Activated naive CD4-positive, alpha-beta T cell (primary cell): ENCODE measurements at regions not wholly inside any gene's neighbourhood (a gene's known extent, or its start where the extent isn't known, plus 50 kb on each side); places are given as distances from the start of the nearest gene placed in this dataset.

ENCODE experiments used
- DNase-seq, 4 experiments: peaks; one replicate each; lab custom pipeline; 2025; lab: John Stamatoyannopoulos, UW

DNA sequence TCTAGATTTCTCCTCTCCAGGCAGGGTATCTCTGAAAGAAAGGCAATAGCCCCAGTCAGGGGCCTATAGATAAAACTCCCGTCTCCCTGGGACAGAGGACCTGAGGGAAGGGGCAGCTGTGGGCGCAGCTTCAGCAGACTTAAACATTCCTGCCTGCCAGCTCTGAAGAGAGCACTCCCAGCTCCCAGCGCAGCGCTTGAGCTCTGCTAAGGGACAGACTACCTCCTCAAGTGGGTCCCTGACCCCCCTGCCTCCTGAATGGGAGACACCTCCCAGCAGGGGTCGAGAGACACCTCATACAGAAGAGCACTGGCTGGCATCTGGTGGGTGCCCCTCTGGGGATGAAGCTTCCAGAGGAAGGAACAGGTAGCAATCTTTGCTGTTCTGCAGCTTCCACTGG, 556.9 kb downstream of the EPM2A start:
- no peak for DNase-seq

DNA sequence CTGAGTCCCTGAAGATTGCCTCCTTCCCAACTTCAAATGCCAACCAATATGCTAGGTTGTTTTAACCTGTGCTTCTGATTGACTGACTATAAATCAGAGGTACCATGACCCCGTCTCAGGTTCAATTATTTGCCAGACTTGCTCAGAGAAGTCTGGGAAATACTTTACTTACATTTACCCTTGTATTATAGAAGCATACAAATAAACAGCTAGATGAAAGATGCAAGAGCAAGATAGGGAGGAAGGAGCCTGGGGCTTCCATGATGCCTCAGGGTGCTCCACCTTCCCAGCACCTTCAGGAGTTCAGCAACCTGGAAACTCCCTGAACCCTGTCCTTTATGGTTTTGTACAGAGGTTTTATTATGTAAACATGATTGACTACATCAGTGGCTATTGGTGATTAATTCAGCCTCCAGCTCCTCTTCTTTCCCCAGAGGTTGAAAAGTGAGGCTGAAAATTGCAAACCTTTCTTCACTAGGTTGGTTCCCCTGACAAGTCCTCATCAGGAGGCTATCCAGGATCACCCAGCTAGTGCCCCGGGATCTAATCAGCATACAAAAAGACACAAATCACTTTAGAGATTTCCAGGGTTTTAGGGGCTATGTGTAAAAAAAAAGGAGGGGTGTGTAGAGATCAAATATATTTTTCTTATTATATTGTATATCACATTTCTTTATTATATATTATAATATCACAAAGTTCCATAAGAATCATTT, 547.7 kb downstream of the EPM2A start:
- no peak for DNase-seq

- no peak for DNase-seq
Measured at GRCh38 chr6:145189836-145190235, 545.5 kb downstream of the EPM2A start.

GRCh38 chr6:145194389-145194788, 540.9 kb downstream of the EPM2A start:
- DNase-seq = no peak

DNA sequence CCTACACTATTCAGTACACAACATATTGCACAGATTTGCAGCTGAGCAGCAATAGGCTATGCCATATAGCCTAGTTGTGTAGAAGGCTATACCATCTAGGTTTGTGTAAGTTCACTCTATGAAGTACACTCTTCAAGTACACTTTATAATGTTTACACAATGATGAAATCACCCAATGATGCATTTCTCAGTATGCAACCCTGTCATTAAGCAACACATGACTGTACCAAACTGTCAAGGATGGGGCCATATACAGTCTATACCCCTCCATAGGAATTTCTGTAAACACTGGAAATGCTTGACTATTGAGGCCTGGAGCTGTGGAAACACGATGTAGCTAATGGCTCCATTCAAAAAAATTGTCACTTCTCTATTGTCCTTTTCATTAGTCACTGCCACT, 535.4 kb downstream of the EPM2A start:
- DNase-seq = no peak

DNA sequence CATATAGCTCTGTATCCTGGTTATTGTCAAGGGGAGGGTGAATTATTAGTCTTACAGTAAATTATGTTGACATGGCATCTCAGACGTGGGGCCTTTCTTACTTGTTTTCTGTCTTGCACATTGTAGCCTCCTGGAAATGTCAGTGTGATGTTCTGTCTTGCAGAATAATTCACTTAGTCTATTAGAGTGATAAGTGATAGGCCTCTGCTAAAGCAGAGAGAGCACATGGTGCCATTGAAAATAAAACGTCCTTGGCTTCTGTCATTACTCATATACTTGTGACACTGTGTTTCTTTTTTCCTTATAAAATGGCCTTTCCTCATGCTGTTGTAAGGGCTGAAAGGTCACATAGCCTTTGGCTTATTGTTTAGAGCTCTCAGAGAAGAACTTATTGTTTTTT, 531.0 kb downstream of the EPM2A start:
- DNase-seq = no peak

GRCh38 chr6:145206247-145206907, 528.9 kb downstream of the EPM2A start:
- no peak for DNase-seq

DNA sequence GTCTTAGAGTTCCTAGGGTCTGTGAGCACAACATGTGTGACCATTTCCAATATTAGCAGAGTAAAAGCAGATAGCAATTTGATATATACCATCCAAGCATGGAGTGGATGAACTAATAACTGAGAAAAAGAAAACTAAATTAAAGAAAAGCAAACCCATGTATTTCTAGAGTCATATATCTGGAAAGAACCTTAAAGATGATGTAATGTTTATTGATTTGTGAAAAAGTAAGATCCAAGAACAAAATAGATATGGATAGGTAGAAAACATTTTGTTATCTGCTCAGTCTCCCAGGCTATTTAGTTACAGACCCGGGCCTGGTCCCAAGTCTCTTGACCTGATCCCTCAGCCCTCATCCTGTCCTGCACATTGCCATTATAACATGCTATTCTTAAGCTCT, 526.8 kb downstream of the EPM2A start:
- DNase-seq = no peak

GRCh38 chr6:145209272-145209671, 526.0 kb downstream of the EPM2A start:
- no peak for DNase-seq

DNA sequence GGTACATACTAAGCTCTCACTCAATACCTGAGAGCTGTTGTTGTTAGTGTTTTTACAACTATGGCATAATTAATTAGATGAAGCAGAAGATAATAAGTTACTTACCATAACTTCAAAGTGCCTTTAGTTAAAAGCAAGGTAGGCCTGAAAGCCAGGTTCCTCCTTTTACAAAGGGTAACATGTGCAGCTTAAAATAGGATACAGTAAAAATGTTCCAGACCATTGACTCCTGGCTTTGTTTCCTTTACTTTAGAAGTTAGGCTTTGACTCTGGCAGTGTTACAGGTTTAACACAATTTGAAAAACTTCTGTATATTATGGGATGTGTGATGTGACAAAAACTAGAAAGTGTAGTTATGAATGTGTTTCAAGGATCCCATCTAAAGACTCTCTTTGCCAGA, 522.5 kb downstream of the EPM2A start:
- no peak for DNase-seq

DNA sequence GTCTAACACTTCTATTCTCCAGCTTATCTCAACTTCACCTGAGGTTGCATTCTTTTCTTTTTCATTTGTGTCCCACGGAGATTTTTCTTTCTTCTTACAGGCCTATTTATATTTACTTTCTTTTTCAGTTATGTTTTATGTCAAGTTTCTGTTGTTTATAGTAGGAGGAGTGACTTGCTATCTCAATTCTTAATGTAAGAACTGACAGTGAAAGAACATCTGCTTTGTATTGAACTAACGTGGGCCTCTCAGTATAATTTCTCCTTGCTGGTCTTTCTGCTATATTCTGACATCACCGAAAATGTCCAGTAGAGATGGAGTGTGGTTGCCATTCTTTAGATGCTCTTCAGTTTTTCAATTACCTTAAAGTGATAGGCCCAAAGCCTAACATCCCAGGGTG, 521.7 kb downstream of the EPM2A start:
- no peak for DNase-seq

- no peak for DNase-seq
Measured at GRCh38 chr6:145214570-145214969, 520.8 kb downstream of the EPM2A start.

- DNase-seq = no peak
Measured at GRCh38 chr6:145224450-145224849, 510.9 kb downstream of the EPM2A start.

DNA sequence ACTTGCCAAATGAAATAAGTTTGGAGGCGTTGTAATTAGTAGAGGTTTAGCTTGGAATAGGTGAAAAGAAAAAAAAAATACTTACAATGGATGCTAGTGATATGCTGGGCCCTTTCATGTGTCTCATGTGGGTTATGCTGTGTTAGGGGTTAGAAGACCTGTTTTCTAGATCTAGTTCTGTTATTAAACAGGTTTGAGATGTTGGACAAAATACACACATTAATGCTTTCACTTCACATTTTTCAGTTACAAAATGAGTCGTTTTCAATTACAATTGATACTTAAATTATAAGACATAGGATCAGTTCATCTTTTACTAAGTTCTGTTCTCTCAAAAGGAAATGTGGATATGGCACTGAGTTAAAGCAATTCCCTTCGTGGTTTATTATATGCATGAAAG, 509.8 kb downstream of the EPM2A start:
- DNase-seq = no peak

DNA sequence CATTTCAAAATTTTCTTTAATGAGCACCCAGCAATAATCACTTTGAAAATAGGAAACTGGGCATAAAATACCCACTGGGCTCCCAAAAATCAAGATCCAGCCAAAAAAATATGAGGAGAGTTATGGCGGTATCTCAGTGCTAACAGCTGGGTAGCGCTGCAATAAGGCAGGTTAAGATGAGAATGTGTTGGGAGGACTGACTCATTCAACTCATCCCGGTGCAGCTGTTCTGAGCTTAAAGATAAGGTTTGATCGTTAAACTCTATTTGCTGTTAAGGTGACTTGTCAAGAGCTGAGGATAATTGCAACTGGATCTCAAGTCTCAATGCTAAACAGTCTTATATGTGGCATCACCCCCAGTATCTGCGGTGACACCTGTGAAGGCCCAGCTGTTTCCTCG, 507.7 kb downstream of the EPM2A start:
- no peak for DNase-seq

DNA sequence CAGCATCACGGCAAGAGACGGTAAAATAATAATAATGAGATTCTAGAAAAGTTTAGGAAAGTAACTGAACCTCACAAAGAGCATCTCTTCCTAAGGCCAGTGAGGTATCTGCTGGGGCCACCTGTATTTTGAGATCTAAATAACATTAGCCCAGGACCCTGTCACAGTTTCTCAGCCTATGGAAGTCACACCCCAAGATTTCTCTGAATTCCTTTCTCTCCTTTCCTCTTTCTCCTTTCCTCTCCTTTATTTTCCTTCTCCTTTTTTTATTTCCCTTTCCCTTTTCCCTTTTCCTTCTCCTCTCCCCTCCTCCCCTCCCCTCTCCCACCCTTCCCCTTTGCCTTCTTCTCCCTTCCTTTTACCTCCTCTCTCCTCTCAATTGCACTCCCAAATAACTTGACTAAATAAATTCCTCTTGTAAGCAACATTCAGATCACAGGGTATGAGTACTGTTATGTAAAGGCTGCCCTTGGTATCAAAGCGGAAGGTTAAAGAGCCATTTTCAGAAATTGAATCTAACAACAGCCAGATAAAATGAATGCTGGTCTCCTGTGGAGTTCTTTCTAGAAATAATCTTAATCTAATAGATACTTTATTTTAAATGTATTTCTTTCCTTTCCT, 506.2 kb downstream of the EPM2A start:
- DNase-seq = no peak

DNA sequence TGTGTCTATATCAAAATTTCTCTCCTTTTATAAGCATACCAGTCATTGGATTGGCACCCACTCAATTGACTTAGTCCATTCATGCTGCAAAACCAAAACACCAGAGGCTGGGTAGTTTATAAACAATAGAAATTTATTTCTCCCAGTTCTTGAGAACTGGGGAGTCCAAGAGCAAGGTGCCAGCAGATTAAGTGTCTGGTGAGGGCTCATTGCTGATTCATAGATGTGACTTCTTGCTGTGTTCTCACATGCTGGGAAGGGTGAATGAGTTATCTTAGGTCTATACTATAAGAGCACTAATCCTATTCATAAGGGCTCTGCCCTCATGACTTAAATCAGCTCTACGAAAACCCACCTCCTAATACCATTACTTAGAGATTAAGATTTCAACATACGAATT, 501.4 kb downstream of the EPM2A start:
- DNase-seq = no peak

GRCh38 chr6:145235207-145235606, 500.1 kb downstream of the EPM2A start:
- no peak for DNase-seq

GRCh38 chr6:145238787-145239186, 496.5 kb downstream of the EPM2A start:
- DNase-seq = no peak

- DNase-seq = no peak
Measured at GRCh38 chr6:145241039-145241438, 494.3 kb downstream of the EPM2A start.

DNA sequence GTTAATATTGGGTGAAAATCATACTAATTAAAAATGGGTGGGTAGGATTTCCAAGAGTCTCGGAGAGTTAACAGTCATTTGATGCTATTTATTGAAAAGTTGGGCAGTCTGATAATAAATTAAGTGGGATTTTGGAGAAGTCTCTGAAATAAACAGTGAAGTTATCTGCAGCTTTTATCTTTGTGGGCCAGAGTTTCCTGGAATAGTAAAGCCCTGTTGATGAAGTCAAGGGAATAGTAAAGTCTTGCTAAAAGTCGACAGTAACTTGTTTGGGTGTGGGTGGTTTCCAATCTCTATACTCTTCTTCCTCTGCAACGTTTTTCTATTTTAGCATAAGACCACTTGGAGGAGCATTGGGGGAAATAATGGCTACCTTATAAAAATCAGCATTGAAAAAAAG, 493.6 kb downstream of the EPM2A start:
- no peak for DNase-seq

- DNase-seq = no peak
Measured at GRCh38 chr6:145244349-145245100, 490.8 kb downstream of the EPM2A start.

- DNase-seq = no peak
Measured at GRCh38 chr6:145245119-145245518, 490.2 kb downstream of the EPM2A start.
